GM18519 (cell line): ENCODE measurements at regions not wholly inside any gene's neighbourhood (a gene's known extent, or its start where the extent isn't known, plus 50 kb on each side); places are given as distances from the start of the nearest gene placed in this dataset.
A peak's percentile ranks its signal among the peaks of the same experiment; 100 is the strongest.
"Not testable (repeated sequence)": the region's sequence is repeated elsewhere in the genome, so short reads cannot be mapped to it uniquely, and the experiment has no call there.

ENCODE experiments used
- ATAC-seq: cut with Tn5 transposase; IDR thresholded peaks from one replicate; pipeline ENCODE4 v1.9.1; 2021; ENCODE audit warnings: mild to moderate bottlenecking, moderate library complexity; ENCODE audit not compliant: unreplicated experiment, low FRiP score

GRCh38 chr2:89855752-89856151 lies 1164.3 kb downstream of the RPIA start:
- ATAC-seq: not testable (repeated sequence)

- not testable (repeated sequence) for ATAC-seq
These were observed 1164.8 kb downstream of the RPIA start for GRCh38 chr2:89856305-89856704.

- ATAC-seq: not testable (repeated sequence)
These were observed 1170.7 kb downstream of the RPIA start for GRCh38 chr2:89862164-89862563.

DNA sequence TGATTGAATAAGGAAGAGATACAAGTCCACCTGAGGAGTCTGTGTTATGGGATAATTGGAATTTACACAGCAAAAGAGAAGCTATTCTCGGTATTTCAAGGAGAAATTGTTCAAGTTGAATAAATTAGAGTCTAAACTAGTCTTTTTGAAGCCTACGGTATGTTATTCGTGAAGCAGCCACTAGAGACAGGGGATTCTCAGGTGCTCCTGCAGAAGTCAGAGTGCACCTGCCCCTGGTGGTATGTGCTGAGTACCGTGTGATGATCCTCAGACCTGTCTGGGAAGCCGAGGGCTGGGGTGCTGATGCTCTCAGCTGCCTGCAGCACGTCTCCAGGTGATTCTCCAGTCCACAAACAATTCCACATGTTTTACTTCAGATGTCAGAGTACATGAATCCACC lies 1171.7 kb downstream of the RPIA start:
- ATAC-seq: not testable (repeated sequence)

- not testable (repeated sequence) for ATAC-seq
These were observed 1183.5 kb downstream of the RPIA start for GRCh38 chr2:89874810-89875595.

GRCh38 chr2:89876445-89876844 lies 1185.0 kb downstream of the RPIA start:
- not testable (repeated sequence) for ATAC-seq

- ATAC-seq: not testable (repeated sequence)
These were observed 1185.4 kb downstream of the RPIA start for GRCh38 chr2:89876878-89877277.

GRCh38 chr2:89882880-89883279 lies 1191.4 kb downstream of the RPIA start:
- peak; percentile 86 for ATAC-seq

- ATAC-seq: not testable (repeated sequence)
These were observed 1192.2 kb downstream of the RPIA start for GRCh38 chr2:89883624-89884023.

- ATAC-seq: not testable (repeated sequence)
These were observed 1193.6 kb downstream of the RPIA start for GRCh38 chr2:89885071-89885470.

DNA sequence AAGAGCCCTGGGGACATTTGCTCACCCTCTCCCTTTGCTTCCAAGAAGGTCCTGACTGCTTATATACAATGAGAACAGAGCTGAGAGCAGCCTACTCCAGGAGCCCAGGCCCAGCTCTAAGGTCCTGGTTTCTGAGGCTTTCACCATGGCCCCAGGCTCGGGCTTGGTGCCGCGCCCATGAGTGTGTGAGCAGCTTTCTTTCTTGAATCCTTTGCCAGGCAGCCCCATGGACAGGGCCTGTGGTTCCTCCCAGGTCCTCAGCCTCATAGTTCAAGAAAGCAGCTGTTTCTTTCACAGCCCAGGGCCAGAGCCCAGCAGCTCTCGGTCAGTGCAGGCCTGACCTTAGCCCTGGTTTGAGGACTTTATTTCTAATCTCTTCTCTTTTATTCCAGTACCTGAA lies 1197.2 kb downstream of the RPIA start:
- not testable (repeated sequence) for ATAC-seq

GRCh38 chr2:89890185-89890773 lies 1198.8 kb downstream of the RPIA start:
- ATAC-seq: not testable (repeated sequence)

- ATAC-seq: not testable (repeated sequence)
These were observed 1203.5 kb downstream of the RPIA start for GRCh38 chr2:89894988-89895387.

- not testable (repeated sequence) for ATAC-seq
These were observed 1204.2 kb downstream of the RPIA start for GRCh38 chr2:89895629-89896028.

GRCh38 chr2:89927018-89927417 lies 1235.5 kb downstream of the RPIA start:
- ATAC-seq: not testable (repeated sequence)

DNA sequence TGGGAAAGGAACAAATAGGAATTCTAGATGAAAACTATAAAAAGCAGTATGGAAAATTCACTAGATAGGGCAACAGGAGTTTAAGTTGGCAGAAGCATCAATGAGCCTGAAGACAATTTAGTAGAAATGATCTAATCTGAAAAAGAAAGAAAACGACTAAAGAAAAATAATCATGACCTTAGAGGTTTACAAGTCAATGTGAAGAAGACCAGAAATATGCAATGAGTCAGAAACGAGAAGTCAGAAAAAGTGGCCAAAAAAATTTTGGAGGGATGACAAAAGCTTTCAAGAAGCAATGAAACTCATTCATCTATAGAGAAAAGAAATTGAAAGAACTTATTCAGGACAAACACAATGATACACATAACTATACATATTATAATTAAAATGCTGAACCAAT lies 1244.0 kb downstream of the RPIA start:
- not testable (repeated sequence) for ATAC-seq

GRCh38 chr2:89936011-89936410 lies 1244.5 kb downstream of the RPIA start:
- ATAC-seq: not testable (repeated sequence)

DNA sequence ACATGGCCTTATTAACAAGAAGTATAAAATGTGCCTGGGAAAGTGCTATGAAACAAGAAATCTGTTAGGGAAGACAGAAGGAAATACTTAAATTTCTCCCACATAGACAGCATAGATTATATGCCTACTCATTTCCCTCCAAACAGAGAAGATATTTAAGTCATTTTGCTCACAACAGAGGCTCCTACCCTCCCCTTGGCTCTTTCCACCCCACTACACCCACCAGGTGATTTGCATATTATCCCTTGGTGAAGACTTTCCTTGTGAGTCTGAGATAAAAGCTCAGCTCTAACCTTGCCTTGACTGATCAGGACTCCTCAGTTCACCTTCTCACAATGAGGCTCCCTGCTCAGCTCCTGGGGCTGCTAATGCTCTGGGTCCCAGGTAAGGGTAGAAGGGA lies 1245.1 kb downstream of the RPIA start:
- not testable (repeated sequence) for ATAC-seq

DNA sequence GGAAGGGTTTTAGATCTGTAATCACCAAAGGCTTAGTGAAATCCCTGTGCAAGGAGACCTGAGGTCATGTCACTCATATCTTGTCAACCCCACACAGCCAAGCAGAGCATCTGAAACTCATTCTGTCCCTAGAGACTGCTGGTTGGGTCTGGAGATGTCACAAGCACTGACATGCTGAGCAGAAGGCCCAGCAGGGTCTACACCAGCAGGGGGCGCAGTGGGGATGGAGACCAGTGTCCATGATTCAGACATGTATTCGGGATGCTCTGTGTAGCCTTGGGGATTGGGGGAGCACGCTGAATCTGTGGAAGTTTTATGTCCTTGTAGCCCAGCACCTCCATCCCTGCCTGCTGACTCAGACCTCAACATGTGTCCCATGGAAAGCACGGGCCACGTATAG lies 1247.3 kb downstream of the RPIA start:
- ATAC-seq: peak; percentile 61

DNA sequence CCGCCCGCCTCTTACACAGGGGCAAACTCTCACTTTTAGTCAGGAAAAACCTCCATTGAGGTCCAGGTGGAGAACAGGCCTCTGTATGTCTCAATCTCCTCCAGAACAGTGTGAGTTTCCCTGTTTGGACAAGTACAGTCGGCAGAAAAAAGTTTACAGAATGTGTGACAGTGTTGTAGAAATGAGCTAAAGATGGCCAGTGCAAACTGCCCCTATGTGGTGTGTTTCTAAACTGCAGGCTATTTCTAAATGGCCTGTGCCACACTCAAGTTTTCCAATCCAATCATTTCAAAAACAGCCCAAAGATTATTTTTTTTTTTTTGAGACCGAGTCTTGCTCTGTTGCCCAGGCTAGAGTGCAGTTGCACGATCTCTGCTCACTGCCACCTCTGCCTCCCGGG lies 1252.8 kb downstream of the RPIA start:
- ATAC-seq: not testable (repeated sequence)

DNA sequence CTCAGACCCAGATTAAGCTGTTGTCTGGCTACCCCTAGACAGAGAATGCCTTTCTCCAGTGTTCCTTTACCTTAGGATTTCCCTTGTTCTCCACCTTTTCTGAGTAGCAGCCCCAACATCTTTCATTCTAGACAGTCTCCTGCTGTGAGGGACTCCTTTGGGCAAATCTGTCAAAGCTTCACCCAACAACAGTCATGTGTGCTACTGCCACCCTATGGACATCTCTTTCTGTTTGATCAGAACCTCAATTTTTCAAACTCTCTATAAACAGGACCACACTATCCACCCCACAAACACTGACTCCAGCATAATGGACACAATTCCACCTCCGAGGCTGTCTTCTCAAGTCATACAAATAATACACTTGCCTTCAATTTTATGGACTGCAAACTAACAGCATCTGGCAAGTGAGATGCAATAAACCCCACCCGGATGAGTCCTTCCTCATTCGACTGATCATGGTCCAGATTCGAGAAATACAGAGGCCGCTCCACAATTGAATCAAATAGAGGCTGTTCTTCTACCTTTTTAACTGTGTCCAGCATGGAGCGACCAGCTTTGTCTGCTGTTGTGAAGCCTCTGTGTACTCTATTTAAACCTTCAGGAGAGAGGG lies 1253.6 kb downstream of the RPIA start:
- not testable (repeated sequence) for ATAC-seq
